Mucosa of rectum (tissue), 2 donors: ENCODE measurements at regions not wholly inside any gene's neighbourhood (a gene's known extent, or its start where the extent isn't known, plus 50 kb on each side); places are given as distances from the start of the nearest gene placed in this dataset.

Source experiments
- H3K27ac ChIP-seq, 2 donors: one replicate each; pipeline ENCODE4 v1.7.0; 2013; ENCODE audit warnings: inconsistent platforms in 2 of 2, low read depth in 2 of 2, low read length in 2 of 2
- H3K27me3 ChIP-seq, 2 donors: one replicate each; pipeline ENCODE4 v1.7.0; 2013; ENCODE audit warnings: low read length in 2 of 2; ENCODE audit not compliant: control insufficient read depth in 2 of 2, insufficient read depth in 2 of 2
- H3K36me3 ChIP-seq, 2 donors: one replicate each; pipeline ENCODE4 v1.7.0; 2013; ENCODE audit warnings: low read length in 2 of 2; ENCODE audit not compliant: control insufficient read depth in 2 of 2, insufficient read depth in 2 of 2
- H3K4me1 ChIP-seq, 2 donors: one replicate each; pipeline ENCODE4 v1.7.0; 2013; ENCODE audit warnings: low read length in 2 of 2, mild to moderate bottlenecking in 1 of 2; ENCODE audit not compliant: control insufficient read depth in 2 of 2, insufficient read depth in 2 of 2
- H3K4me3 ChIP-seq, 2 donors: one replicate each; pipeline ENCODE4 v1.7.0; 2013; ENCODE audit warnings: low read length in 2 of 2
- H3K9ac ChIP-seq, 2 donors: one replicate each; pipeline ENCODE4 v1.7.0; 2013; ENCODE audit warnings: low read length in 2 of 2, low read depth in 1 of 2, mild to moderate bottlenecking in 1 of 2
- H3K9me3 ChIP-seq, 2 donors: one replicate each; pipeline ENCODE4 v1.7.0; 2013; ENCODE audit warnings: low read length in 2 of 2; ENCODE audit not compliant: control insufficient read depth in 2 of 2
- donor health status: healthy.
- donor health status: Normal muscosa, but diverticular disease.

- Histone ChIP-seq H3K27me3 (no peaks in the 10 kb centered on the region), H3K4me1 (no peaks in the 10 kb centered on the region), H3K36me3 (no peaks in the 10 kb centered on the region), H3K9me3 (no peaks in the 10 kb centered on the region), H3K4me3 (no peak overlapping the region), H3K27ac (no peak overlapping the region), H3K9ac (no peak overlapping the region)
These were observed 145.7 kb downstream of the CYP26A1 start for GRCh38 chr10:93219347-93219746.

- Histone ChIP-seq H3K9ac (no peak overlapping the region), H3K36me3 (no peaks in the 10 kb centered on the region), H3K4me1 (no peaks in the 10 kb centered on the region), H3K27ac (no peak overlapping the region), H3K9me3 (no peaks in the 10 kb centered on the region), H3K27me3 (no peaks in the 10 kb centered on the region), H3K4me3 (no peak overlapping the region)
These were observed 146.8 kb downstream of the CYP26A1 start for GRCh38 chr10:93220296-93221170.

- Histone ChIP-seq H3K4me3 (no peak overlapping the region), H3K27ac (no peak overlapping the region), H3K4me1 (no peaks in the 10 kb centered on the region), H3K36me3 (no peaks in the 10 kb centered on the region), H3K9me3 (no peaks in the 10 kb centered on the region), H3K27me3 (no peaks in the 10 kb centered on the region), H3K9ac (no peak overlapping the region)
These were observed 147.4 kb downstream of the CYP26A1 start for GRCh38 chr10:93221171-93221496.

DNA sequence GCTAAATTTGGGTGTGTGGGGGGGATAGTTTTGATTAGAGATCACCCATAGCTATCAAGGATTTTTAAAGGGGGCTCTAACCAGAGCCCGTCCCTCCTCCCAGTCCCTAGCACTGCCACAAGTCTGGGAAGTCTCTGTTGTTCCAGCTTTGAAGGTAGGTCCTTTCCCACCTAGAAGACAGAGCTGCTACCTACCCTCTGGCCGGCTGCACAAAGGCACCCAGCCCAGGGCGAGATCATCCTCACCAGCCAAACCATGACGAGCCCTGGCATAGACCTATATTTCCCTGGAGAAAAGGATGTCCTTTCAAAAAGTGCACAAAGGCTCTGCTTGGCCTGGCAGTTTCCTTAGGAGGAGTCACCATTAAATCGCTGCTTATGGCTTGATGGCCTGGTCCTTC is 147.8 kb downstream of the CYP26A1 start:
- Histone ChIP-seq H3K9me3 (no peaks in the 10 kb centered on the region), H3K27me3 (no peaks in the 10 kb centered on the region), H3K4me3 (no peak overlapping the region), H3K27ac (no peak overlapping the region), H3K9ac (no peak overlapping the region), H3K36me3 (no peaks in the 10 kb centered on the region), H3K4me1 (no peaks in the 10 kb centered on the region)

GRCh38 chr10:93222211-93222754 is 148.6 kb downstream of the CYP26A1 start:
- Histone ChIP-seq H3K27me3 (no peaks in the 10 kb centered on the region), H3K36me3 (no peaks in the 10 kb centered on the region), H3K9me3 (no peaks in the 10 kb centered on the region), H3K27ac (no peak overlapping the region), H3K9ac (no peak overlapping the region), H3K4me1 (no peaks in the 10 kb centered on the region), H3K4me3 (no peak overlapping the region)

DNA sequence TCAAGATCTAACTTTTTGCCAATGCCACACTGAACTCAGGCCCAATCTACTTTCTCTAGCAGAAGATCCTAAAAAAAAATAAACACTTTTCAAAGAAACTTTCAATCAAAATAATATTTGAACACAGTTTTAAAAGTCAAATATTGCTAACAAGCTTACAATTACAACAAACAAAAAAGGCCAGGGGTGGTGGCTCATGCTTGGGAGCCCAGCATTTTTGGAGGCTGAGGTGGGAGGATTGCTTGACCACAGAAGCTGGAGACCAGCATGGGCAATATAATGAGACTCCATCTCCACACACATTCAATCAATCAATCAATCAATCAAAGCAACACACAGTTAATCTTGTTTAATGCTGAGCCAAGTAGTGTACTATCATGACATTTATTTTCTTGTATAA is 149.2 kb downstream of the CYP26A1 start:
- H3K4me1 ChIP-seq: no peaks in the 10 kb centered on the region
- H3K36me3 ChIP-seq: no peaks in the 10 kb centered on the region
- no peaks in the 10 kb centered on the region for H3K9me3 ChIP-seq
- H3K27me3 ChIP-seq: no peaks in the 10 kb centered on the region
- H3K27ac ChIP-seq: no peak overlapping the region
- no peak overlapping the region for H3K4me3 ChIP-seq
- no peak overlapping the region for H3K9ac ChIP-seq

GRCh38 chr10:93223336-93223735 is 149.6 kb downstream of the CYP26A1 start:
- Histone ChIP-seq H3K9ac (no peak overlapping the region), H3K36me3 (no peaks in the 10 kb centered on the region), H3K9me3 (no peaks in the 10 kb centered on the region), H3K27me3 (no peaks in the 10 kb centered on the region), H3K4me3 (no peak overlapping the region), H3K27ac (no peak overlapping the region), H3K4me1 (no peaks in the 10 kb centered on the region)

GRCh38 chr10:93224005-93224779 is 150.5 kb downstream of the CYP26A1 start:
- Histone ChIP-seq H3K4me1 (no peaks in the 10 kb centered on the region), H3K27me3 (no peaks in the 10 kb centered on the region), H3K4me3 (no peak overlapping the region), H3K9ac (no peak overlapping the region), H3K36me3 (no peaks in the 10 kb centered on the region), H3K27ac (no peak overlapping the region), H3K9me3 (no peaks in the 10 kb centered on the region)

- H3K9me3 ChIP-seq: no peaks in the 10 kb centered on the region
- H3K9ac ChIP-seq: no peak overlapping the region
- H3K4me1 ChIP-seq: no peaks in the 10 kb centered on the region
- H3K27me3 ChIP-seq: no peaks in the 10 kb centered on the region
- H3K4me3 ChIP-seq: no peak overlapping the region
- H3K27ac ChIP-seq: no peak overlapping the region
- no peaks in the 10 kb centered on the region for H3K36me3 ChIP-seq
These were observed 152.2 kb downstream of the CYP26A1 start for GRCh38 chr10:93225938-93226337.

GRCh38 chr10:93226619-93227018 is 152.9 kb downstream of the CYP26A1 start:
- Histone ChIP-seq H3K36me3 (no peaks in the 10 kb centered on the region), H3K9me3 (no peaks in the 10 kb centered on the region), H3K27me3 (no peaks in the 10 kb centered on the region), H3K9ac (no peak overlapping the region), H3K4me3 (no peak overlapping the region), H3K4me1 (no peaks in the 10 kb centered on the region), H3K27ac (no peak overlapping the region)
